ENCODE measurements at regions not wholly inside any gene's neighbourhood (a gene's known extent, or its start where the extent isn't known, plus 50 kb on each side); places are given as distances from the start of the nearest gene placed in this dataset.

GRCh38 chr6:3918469-3918868 is 69.3 kb downstream of the FAM50B start:
- H3K79me2 ChIP-seq (ENCODE audit: insufficient read depth, low read length) = no peaks in the 10 kb centered on the region
- H3K27me3 ChIP-seq (ENCODE audit: insufficient read depth, low read length, poor library complexity) = peaks cover 4% of the 10 kb centered on the region
- peaks cover 10% of the 10 kb centered on the region for H4K20me1 ChIP-seq (ENCODE audit: insufficient read depth, low read length)
- no peaks in the 10 kb centered on the region for H3K9me3 ChIP-seq (ENCODE audit: insufficient read depth, low read length, severe bottlenecking)
- peaks cover 22% of the 10 kb centered on the region for H3K4me1 ChIP-seq (ENCODE audit: insufficient read depth, low read length)
- H3K4me2 ChIP-seq (ENCODE audit: insufficient read depth, low read length) = no peak overlapping the region
- no peak overlapping the region for H3K27ac ChIP-seq (ENCODE audit: low read length)
- TF ChIP-seq EZH2 (IDR thresholded peaks at IDR 0.05; ENCODE audit: borderline replicate concordance, low read depth, low read length, severe bottlenecking) = no peak
- TF ChIP-seq CTCF (IDR thresholded peaks at IDR 0.05; ENCODE audit: borderline replicate concordance, extremely low read depth, low read length, poor library complexity, severe bottlenecking) = no peak
- DNase-seq (no peak), ATAC-seq (ENCODE audit: insufficient read depth, low read depth) (no peak)
- no peak overlapping the region for H2AFZ ChIP-seq (ENCODE audit: low read depth, low read length)
- no peak overlapping the region for H3K9ac ChIP-seq (ENCODE audit: low read depth, low read length)
- no peaks in the 10 kb centered on the region for H3K36me3 ChIP-seq (ENCODE audit: insufficient read depth, low read length)
- no peak overlapping the region for H3K4me3 ChIP-seq (ENCODE audit: low read depth in 1 of 2, low read length in 2 of 2)

- no peaks in the 10 kb centered on the region for H3K36me3 ChIP-seq (ENCODE audit: insufficient read depth, low read length)
- peaks cover 2% of the 10 kb centered on the region for H3K27me3 ChIP-seq (ENCODE audit: insufficient read depth, low read length, poor library complexity)
- no peak overlapping the region for H3K9ac ChIP-seq (ENCODE audit: low read depth, low read length)
- H4K20me1 ChIP-seq (ENCODE audit: insufficient read depth, low read length) = peaks cover 9% of the 10 kb centered on the region
- H3K4me1 ChIP-seq (ENCODE audit: insufficient read depth, low read length) = peaks cover 19% of the 10 kb centered on the region
- H3K27ac ChIP-seq (ENCODE audit: low read length) = no peak overlapping the region
- no peaks in the 10 kb centered on the region for H3K79me2 ChIP-seq (ENCODE audit: insufficient read depth, low read length)
- H3K4me3 ChIP-seq (ENCODE audit: low read depth in 1 of 2, low read length in 2 of 2) = no peak overlapping the region
- no peak overlapping the region for H3K4me2 ChIP-seq (ENCODE audit: insufficient read depth, low read length)
- no peak for DNase-seq
- TF ChIP-seq CTCF (IDR thresholded peaks at IDR 0.05; ENCODE audit: borderline replicate concordance, extremely low read depth, low read length, poor library complexity, severe bottlenecking) (no peak), EZH2 (IDR thresholded peaks at IDR 0.05; ENCODE audit: borderline replicate concordance, low read depth, low read length, severe bottlenecking) (no peak)
- H3K9me3 ChIP-seq (ENCODE audit: insufficient read depth, low read length, severe bottlenecking) = no peaks in the 10 kb centered on the region
- no peak overlapping the region for H2AFZ ChIP-seq (ENCODE audit: low read depth, low read length)
- no peak for ATAC-seq (ENCODE audit: insufficient read depth, low read depth)
Observed at GRCh38 chr6:3919130-3919628, 70.0 kb downstream of the FAM50B start.

- Histone ChIP-seq H3K27me3 (ENCODE audit: insufficient read depth, low read length, poor library complexity) (peaks cover 2% of the 10 kb centered on the region), H3K9ac (ENCODE audit: low read depth, low read length) (no peak overlapping the region), H3K9me3 (ENCODE audit: insufficient read depth, low read length, severe bottlenecking) (no peaks in the 10 kb centered on the region), H3K27ac (ENCODE audit: low read length) (no peak overlapping the region), H3K79me2 (ENCODE audit: insufficient read depth, low read length) (no peaks in the 10 kb centered on the region), H4K20me1 (ENCODE audit: insufficient read depth, low read length) (peaks cover 5% of the 10 kb centered on the region; the same call in 1 of the 2 replicates), H3K4me3 (ENCODE audit: low read depth in 1 of 2, low read length in 2 of 2) (no peak overlapping the region), H3K4me2 (ENCODE audit: insufficient read depth, low read length) (no peak overlapping the region), H3K4me1 (ENCODE audit: insufficient read depth, low read length) (peaks cover 13% of the 10 kb centered on the region), H2AFZ (ENCODE audit: low read depth, low read length) (no peak overlapping the region), H3K36me3 (ENCODE audit: insufficient read depth, low read length) (no peaks in the 10 kb centered on the region)
- TF ChIP-seq CTCF (IDR thresholded peaks at IDR 0.05; ENCODE audit: borderline replicate concordance, extremely low read depth, low read length, poor library complexity, severe bottlenecking) = no peak
- no peak for TF ChIP-seq EZH2 (IDR thresholded peaks at IDR 0.05; ENCODE audit: borderline replicate concordance, low read depth, low read length, severe bottlenecking)
- ATAC-seq (ENCODE audit: insufficient read depth, low read depth) (no peak), DNase-seq (no peak)
Observed at GRCh38 chr6:3919849-3920248, 70.7 kb downstream of the FAM50B start.

- Histone ChIP-seq H3K9ac (ENCODE audit: low read depth, low read length) (no peak overlapping the region), H2AFZ (ENCODE audit: low read depth, low read length) (no peak overlapping the region), H3K27ac (ENCODE audit: low read length) (no peak overlapping the region), H3K4me1 (ENCODE audit: insufficient read depth, low read length) (peaks cover 8% of the 10 kb centered on the region), H3K4me2 (ENCODE audit: insufficient read depth, low read length) (no peak overlapping the region), H4K20me1 (ENCODE audit: insufficient read depth, low read length) (peaks cover 3% of the 10 kb centered on the region; the same call in 1 of the 2 replicates), H3K79me2 (ENCODE audit: insufficient read depth, low read length) (no peaks in the 10 kb centered on the region), H3K27me3 (ENCODE audit: insufficient read depth, low read length, poor library complexity) (peaks cover 2% of the 10 kb centered on the region), H3K36me3 (ENCODE audit: insufficient read depth, low read length) (no peaks in the 10 kb centered on the region), H3K9me3 (ENCODE audit: insufficient read depth, low read length, severe bottlenecking) (no peaks in the 10 kb centered on the region), H3K4me3 (ENCODE audit: low read depth in 1 of 2, low read length in 2 of 2) (no peak overlapping the region)
- TF ChIP-seq CTCF (IDR thresholded peaks at IDR 0.05; ENCODE audit: borderline replicate concordance, extremely low read depth, low read length, poor library complexity, severe bottlenecking) (no peak), EZH2 (IDR thresholded peaks at IDR 0.05; ENCODE audit: borderline replicate concordance, low read depth, low read length, severe bottlenecking) (no peak)
- DNase-seq = no peak
- no peak for ATAC-seq (ENCODE audit: insufficient read depth, low read depth)
Observed at GRCh38 chr6:3920321-3920720, 71.1 kb downstream of the FAM50B start.

Measured in DND-41 (cell line).